AG09309 (cell line): ENCODE measurements at regions not wholly inside any gene's neighbourhood (a gene's known extent, or its start where the extent isn't known, plus 50 kb on each side); places are given as distances from the start of the nearest gene placed in this dataset.

Source experiments
- DNase-seq: peaks from one replicate; pipeline ENCODE4 v3.0.0-alpha.2; 2010; ENCODE audit warnings: low read depth
- H3K4me3 ChIP-seq: 2 replicates; pipeline ENCODE4 v1.5.1; 2011; ENCODE audit warnings: mild to moderate bottlenecking, low read depth, low read length, moderate library complexity; ENCODE audit not compliant: control insufficient read depth
- CTCF ChIP-seq: IDR thresholded peaks from 2 replicates; pipeline ENCODE4 v1.5.1; 2011; ENCODE audit warnings: mild to moderate bottlenecking, low read depth, low read length, inconsistent platforms; ENCODE audit not compliant: insufficient read depth, control insufficient read depth; ENCODE audit errors: missing control alignments

- no peak for DNase-seq
- TF ChIP-seq CTCF: no peak
- no peak overlapping the region for H3K4me3 ChIP-seq
Observed at GRCh38 chr2:153387203-153387602, 91.4 kb downstream of the RPRM start.

- no peak for TF ChIP-seq CTCF
- no peak overlapping the region for H3K4me3 ChIP-seq
- DNase-seq: no peak
Observed at GRCh38 chr2:153386481-153386897, 92.1 kb downstream of the RPRM start.

GRCh38 chr2:153373510-153374279 lies 104.9 kb downstream of the RPRM start:
- no peak for TF ChIP-seq CTCF
- DNase-seq: no peak
- no peak overlapping the region for H3K4me3 ChIP-seq

GRCh38 chr2:153360239-153360638 lies 118.3 kb downstream of the RPRM start:
- H3K4me3 ChIP-seq: no peak overlapping the region
- no peak for TF ChIP-seq CTCF
- DNase-seq: no peak

- H3K4me3 ChIP-seq: no peak overlapping the region
- no peak for TF ChIP-seq CTCF
- no peak for DNase-seq
Observed at GRCh38 chr2:153354377-153354776, 124.2 kb downstream of the RPRM start.

GRCh38 chr2:153349603-153350002 lies 129.0 kb downstream of the RPRM start:
- no peak overlapping the region for H3K4me3 ChIP-seq
- TF ChIP-seq CTCF: no peak
- DNase-seq: no peak
